ENCODE measurements at regions not wholly inside any gene's neighbourhood (a gene's known extent, or its start where the extent isn't known, plus 50 kb on each side); places are given as distances from the start of the nearest gene placed in this dataset.

DNA sequence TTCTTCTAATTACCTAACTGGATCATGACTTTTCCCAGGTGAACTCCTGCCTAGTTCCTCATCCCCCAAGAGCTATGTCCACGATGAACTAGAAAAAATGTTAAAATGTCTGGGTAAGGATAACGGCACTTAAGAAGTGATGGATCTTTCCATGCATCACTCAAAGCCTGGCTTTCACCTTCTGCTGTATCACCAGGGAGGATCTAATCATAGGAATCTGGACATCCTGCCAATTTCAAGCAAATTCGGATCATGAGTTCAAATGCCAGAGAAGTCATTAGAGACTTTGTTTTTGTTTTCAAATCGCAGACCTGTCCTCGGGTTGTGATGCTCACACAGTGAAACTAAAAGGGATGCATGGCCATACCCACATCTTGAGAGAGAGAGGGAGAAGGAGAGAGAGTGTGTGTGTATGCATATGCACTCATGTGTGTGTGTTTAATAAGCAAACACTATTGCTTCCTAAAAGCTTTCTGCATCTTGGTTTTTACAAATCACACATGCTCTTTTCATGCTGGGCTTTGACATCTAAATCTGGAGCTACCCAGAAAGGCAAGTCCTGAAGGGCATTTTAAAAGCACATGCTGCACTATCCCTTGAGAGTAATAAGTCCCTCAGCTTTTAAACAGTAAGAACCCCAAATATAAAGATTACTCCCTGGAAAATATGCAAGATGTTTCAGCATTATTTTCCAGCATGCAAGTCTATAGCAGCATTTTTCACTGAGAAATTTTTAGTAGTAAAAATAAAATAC lies 524.6 kb upstream of the NOX3 start:
- TF ChIP-seq CTCF (conservative IDR thresholded peaks at IDR 0.05; ENCODE audit: low read length) (no peak), EZH2phosphoT487 (IDR thresholded peaks at IDR 0.05; ENCODE audit: borderline replicate concordance, low read depth, low read length) (no peak)

Measured in OCI-LY7 (cell line).